Gastrocnemius medialis (tissue), 4 donors: ENCODE measurements at regions not wholly inside any gene's neighbourhood (a gene's known extent, or its start where the extent isn't known, plus 50 kb on each side); places are given as distances from the start of the nearest gene placed in this dataset.

Experiments
- ATAC-seq, 2 donors: fragments of 150-250 bp; one replicate each; pipeline ENCODE4 v1.9.1; 2016
- DNase-seq, 2 donors: peaks; one replicate each; pipeline ENCODE4 v3.0.0-alpha.2; 2019
- H3K27ac ChIP-seq, 4 donors: fragments of 200-600 bp; sonication (generic); 1 replicate in 1 of 4; 2 replicates in 3 of 4; pipeline ENCODE4 v1.5.1; 2016 to 2018; ENCODE audit warnings: mild to moderate bottlenecking in 2 of 4, moderate library complexity in 1 of 4
- H3K27me3 ChIP-seq, 3 donors: fragments of 200-600 bp; sonication (generic) in 2 of 3; 1 replicate in 1 of 3; 2 replicates in 2 of 3; pipeline versions ENCODE4 v1.5.1 to v1.6.0; 2016 to 2019; ENCODE audit warnings: mild to moderate bottlenecking in 1 of 3, moderate library complexity in 1 of 3
- H3K36me3 ChIP-seq, 2 donors: fragments of 200-600 bp; sonication (generic) in 1 of 2; one replicate each; pipeline ENCODE4 v1.5.1; 2017 to 2018
- H3K4me1 ChIP-seq, 2 donors: fragments of 200-600 bp; sonication (generic) in 1 of 2; one replicate each; pipeline ENCODE4 v1.5.1; 2016 to 2017; ENCODE audit warnings: mild to moderate bottlenecking in 2 of 2
- H3K4me3 ChIP-seq, 4 donors: fragments of 200-600 bp; sonication (generic) in 3 of 4; 1 replicate in 1 of 4; 2 replicates in 3 of 4; pipeline ENCODE4 v1.5.1; 2016 to 2019; ENCODE audit warnings: mild to moderate bottlenecking in 2 of 4
- H3K9me3 ChIP-seq, 3 donors: fragments of 200-600 bp; sonication (generic) in 2 of 3; 1 replicate in 1 of 3; 2 replicates in 2 of 3; pipeline ENCODE4 v1.5.1; 2016 to 2019
- POLR2A ChIP-seq, 2 donors: fragments of 450-650 bp; IDR thresholded peaks; one replicate each; pipeline ENCODE4 v1.6.1; 2017; ENCODE audit warnings: antibody characterized with exemption in 2 of 2, mild to moderate bottlenecking in 2 of 2, moderate library complexity in 2 of 2
- in situ Hi-C, 4 donors: fragments of 200-750 bp; cut with MboI; loops; one replicate each; pipeline versions ENCODE4 v1.15.0 to v1.8.0; 2017; ENCODE audit warnings: low sequenced_read_pairs in 4 of 4
- intact Hi-C: fragments of 100-400 bp; cut with DNase I; formaldehyde crosslinking; loops from one replicate; pipeline ENCODE4 v1.15.1; 2023; ENCODE audit warnings: low total_unique reads
- TF ChIP-seq, protein P1 (sequence below), 5 experiments: fragments of 450-650 bp in 3 of 5; fragments of 200-600 bp in 2 of 5; sonication (generic) in 2 of 5; IDR thresholded peaks in 4 of 5; conservative IDR thresholded peaks in 1 of 5; 1 replicate in 4 of 5; 2 replicates in 1 of 5; pipeline ENCODE4 v1.5.1; 2016 to 2019; ENCODE audit warnings: antibody characterized with exemption in 5 of 5, mild to moderate bottlenecking in 3 of 5, moderate library complexity in 3 of 5

GRCh38 chr2:151030663-151031230 is 230.9 kb downstream of the RBM43 start:
- ATAC-seq (no peak), DNase-seq (no peak)
- no peaks in the 10 kb centered on the region for H3K27me3 ChIP-seq
- no peak overlapping the region for H3K4me3 ChIP-seq
- intact Hi-C loops (no loop called here), in situ Hi-C loops (loop anchor here in 1 of 4 donors (25.0 kb wide), 1 partner anchor 1418 kb away; no protein-coding TSS in a partner anchor)
- H3K36me3 ChIP-seq = no peaks in the 10 kb centered on the region
- no peaks in the 10 kb centered on the region for H3K4me1 ChIP-seq
- no peak overlapping the region for H3K27ac ChIP-seq
- TF ChIP-seq, protein P1, sequence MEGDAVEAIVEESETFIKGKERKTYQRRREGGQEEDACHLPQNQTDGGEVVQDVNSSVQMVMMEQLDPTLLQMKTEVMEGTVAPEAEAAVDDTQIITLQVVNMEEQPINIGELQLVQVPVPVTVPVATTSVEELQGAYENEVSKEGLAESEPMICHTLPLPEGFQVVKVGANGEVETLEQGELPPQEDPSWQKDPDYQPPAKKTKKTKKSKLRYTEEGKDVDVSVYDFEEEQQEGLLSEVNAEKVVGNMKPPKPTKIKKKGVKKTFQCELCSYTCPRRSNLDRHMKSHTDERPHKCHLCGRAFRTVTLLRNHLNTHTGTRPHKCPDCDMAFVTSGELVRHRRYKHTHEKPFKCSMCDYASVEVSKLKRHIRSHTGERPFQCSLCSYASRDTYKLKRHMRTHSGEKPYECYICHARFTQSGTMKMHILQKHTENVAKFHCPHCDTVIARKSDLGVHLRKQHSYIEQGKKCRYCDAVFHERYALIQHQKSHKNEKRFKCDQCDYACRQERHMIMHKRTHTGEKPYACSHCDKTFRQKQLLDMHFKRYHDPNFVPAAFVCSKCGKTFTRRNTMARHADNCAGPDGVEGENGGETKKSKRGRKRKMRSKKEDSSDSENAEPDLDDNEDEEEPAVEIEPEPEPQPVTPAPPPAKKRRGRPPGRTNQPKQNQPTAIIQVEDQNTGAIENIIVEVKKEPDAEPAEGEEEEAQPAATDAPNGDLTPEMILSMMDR (IDR thresholded peaks at IDR 0.05 in 4 of 5, conservative IDR thresholded peaks at IDR 0.05 in 1 of 5) = no peak
- no peak for TF ChIP-seq POLR2A (IDR thresholded peaks at IDR 0.05)
- no peaks in the 10 kb centered on the region for H3K9me3 ChIP-seq

GRCh38 chr2:151029406-151030157 is 232.1 kb downstream of the RBM43 start:
- no peak for ATAC-seq
- in situ Hi-C loops = loop anchor here in 1 of 4 donors (25.0 kb wide), 1 partner anchor 1417 kb away; no protein-coding TSS in a partner anchor

DNA sequence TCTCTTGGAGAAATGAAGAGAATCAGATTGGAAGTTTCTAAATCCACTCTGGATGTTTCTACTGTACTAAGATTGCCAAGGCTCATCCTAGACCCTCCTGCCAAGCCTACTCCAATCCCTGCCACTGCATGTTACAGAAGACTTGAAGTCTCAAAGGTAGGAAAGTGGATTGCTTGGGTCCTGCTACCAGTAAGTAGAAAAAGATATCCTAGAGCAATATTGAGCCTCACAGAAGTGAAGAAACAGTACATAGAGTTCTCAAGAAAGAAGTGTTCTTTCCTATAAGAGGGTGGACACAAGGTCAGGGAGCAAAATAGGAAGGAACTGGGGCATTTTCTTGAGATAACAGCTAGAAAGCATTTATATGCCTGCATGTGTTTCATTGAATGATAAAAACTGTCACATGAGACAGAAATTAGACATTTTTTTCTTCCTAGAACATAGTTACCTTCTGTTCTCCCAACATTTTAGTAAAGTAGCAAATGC is 232.9 kb downstream of the RBM43 start:
- no peaks in the 10 kb centered on the region for H3K36me3 ChIP-seq
- no peak for DNase-seq
- no peak for ATAC-seq
- TF ChIP-seq, protein P1 (IDR thresholded peaks at IDR 0.05 in 4 of 5, conservative IDR thresholded peaks at IDR 0.05 in 1 of 5) = no peak
- H3K27ac ChIP-seq = no peak overlapping the region
- intact Hi-C loops = no loop called here
- no peaks in the 10 kb centered on the region for H3K27me3 ChIP-seq
- no peak overlapping the region for H3K4me3 ChIP-seq
- no peaks in the 10 kb centered on the region for H3K4me1 ChIP-seq
- no peaks in the 10 kb centered on the region for H3K9me3 ChIP-seq
- in situ Hi-C loops = loop anchor here in 1 of 4 donors (25.0 kb wide), 1 partner anchor 1416 kb away; no protein-coding TSS in a partner anchor

More at GRCh38 chr2:151029406-151030157, 232.1 kb downstream of the RBM43 start:
- Histone ChIP-seq H3K36me3 (no peaks in the 10 kb centered on the region), H3K9me3 (no peaks in the 10 kb centered on the region), H3K27me3 (no peaks in the 10 kb centered on the region), H3K4me3 (no peak overlapping the region), H3K27ac (no peak overlapping the region), H3K4me1 (no peaks in the 10 kb centered on the region)
- intact Hi-C loops = no loop called here
- TF ChIP-seq, protein P1 (IDR thresholded peaks at IDR 0.05 in 4 of 5, conservative IDR thresholded peaks at IDR 0.05 in 1 of 5) = no peak
- TF ChIP-seq POLR2A (IDR thresholded peaks at IDR 0.05) = no peak
- no peak for DNase-seq

DNA sequence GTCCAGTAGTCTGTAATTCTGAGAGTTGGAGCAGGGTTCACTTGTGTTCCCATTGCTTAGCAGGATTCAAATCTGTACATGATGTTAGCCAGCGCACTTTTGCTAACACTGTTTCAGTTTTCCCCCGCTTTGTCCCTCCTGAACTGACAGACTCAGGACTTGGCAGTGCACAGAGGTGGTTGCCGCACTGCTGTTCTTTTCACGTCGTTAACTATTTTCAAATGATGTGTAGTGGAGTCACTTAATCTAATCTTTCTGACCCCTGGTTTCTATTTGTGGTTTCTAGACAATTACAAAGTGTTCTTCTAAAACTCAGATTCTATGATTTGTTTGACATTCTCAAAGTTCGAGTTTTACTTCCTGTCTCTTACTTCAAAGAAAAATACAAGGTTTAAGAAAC is 234.5 kb downstream of the RBM43 start:
- DNase-seq (no peak), ATAC-seq (no peak)
- Histone ChIP-seq H3K27me3 (no peaks in the 10 kb centered on the region), H3K4me3 (no peak overlapping the region), H3K4me1 (no peaks in the 10 kb centered on the region), H3K36me3 (no peaks in the 10 kb centered on the region), H3K9me3 (no peaks in the 10 kb centered on the region), H3K27ac (no peak overlapping the region)
- in situ Hi-C loops = loop anchor here in 1 of 4 donors (25.0 kb wide), 1 partner anchor 1415 kb away; no protein-coding TSS in a partner anchor
- intact Hi-C loops = no loop called here
- no peak for TF ChIP-seq POLR2A (IDR thresholded peaks at IDR 0.05)
- TF ChIP-seq, protein P1 (IDR thresholded peaks at IDR 0.05 in 4 of 5, conservative IDR thresholded peaks at IDR 0.05 in 1 of 5) = no peak
